Left colon (tissue), 2 donors: ENCODE measurements at regions not wholly inside any gene's neighbourhood (a gene's known extent, or its start where the extent isn't known, plus 50 kb on each side); places are given as distances from the start of the nearest gene placed in this dataset.
"Not testable (repeated sequence)": the region's sequence is repeated elsewhere in the genome, so short reads cannot be mapped to it uniquely, and the experiment has no call there.

Experiments used
- ATAC-seq: fragments of 200-7000 bp; cut with Tn5 transposase; one replicate; pipeline ENCODE4 v1.9.1; 2020; ENCODE audit warnings: mild to moderate bottlenecking, moderate library complexity
- DNase-seq, 2 donors: peaks; one replicate each; pipeline ENCODE4 v3.0.0-alpha.2; 2020
- intact Hi-C, 2 donors: fragments of 100-400 bp; cut with DNase I in 1 of 2; cut with micrococcal nuclease in 1 of 2; formaldehyde crosslinking; loops; one replicate each; pipeline versions ENCODE4 v1.11.2 to v1.14.0; 2022; cut with DNase I, micrococcal nuclease
- donor health status: DM: no; HTN: no; CAD: no.
- donor health status: DM: yes; HTN: yes; CAD: no.

- ATAC-seq, DNase-seq, intact Hi-C loops: not testable (repeated sequence)
These were observed 253.7 kb downstream of the TMEM161B start for GRCh38 chr5:88014984-88015383.

DNA sequence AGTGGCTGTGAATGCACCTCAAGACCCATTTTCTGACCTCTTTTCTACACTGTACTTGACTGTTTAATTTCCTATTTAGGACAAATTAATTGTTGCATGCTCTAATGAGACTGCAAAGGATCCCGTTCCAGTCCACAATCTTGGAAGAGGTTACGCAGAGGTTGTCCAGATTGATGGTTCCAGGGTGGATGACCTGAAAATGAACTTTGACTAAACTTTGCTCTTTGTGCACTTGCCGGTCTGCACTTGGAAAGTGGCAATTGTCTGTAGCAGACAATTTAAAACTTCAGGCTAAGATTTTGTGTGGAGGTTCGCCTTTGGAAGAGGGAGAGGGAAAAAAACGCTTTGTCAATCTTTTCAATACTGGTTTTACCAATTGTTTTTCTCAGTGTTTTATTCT lies 267.8 kb downstream of the TMEM161B start:
- DNase-seq (no peak), ATAC-seq (no peak)
- intact Hi-C loops = no loop called here

DNA sequence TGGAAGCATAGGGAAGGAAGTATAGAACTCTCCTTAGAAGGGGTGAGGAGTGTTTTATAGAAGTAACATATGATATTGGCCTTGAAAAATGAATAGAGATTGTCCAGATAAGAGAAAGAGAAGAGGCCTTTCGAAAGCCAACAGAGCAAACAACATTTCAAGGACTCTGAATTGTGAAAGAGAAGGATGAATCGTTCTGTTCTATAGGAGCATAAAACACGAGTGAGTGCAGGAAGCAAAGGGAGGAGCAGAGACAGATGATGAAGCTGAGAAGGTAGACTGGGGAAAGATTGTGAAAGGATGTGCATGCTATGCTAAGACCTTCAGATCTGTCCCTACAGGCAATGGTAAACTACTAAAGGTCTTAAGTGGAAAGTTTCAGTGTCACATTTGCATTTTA lies 271.0 kb downstream of the TMEM161B start:
- ATAC-seq = no peak
- no peak for DNase-seq
- intact Hi-C loops = no loop called here

GRCh38 chr5:87966213-87966612 lies 302.4 kb downstream of the TMEM161B start:
- DNase-seq (no peak), ATAC-seq (no peak)
- intact Hi-C loops = no loop called here

DNA sequence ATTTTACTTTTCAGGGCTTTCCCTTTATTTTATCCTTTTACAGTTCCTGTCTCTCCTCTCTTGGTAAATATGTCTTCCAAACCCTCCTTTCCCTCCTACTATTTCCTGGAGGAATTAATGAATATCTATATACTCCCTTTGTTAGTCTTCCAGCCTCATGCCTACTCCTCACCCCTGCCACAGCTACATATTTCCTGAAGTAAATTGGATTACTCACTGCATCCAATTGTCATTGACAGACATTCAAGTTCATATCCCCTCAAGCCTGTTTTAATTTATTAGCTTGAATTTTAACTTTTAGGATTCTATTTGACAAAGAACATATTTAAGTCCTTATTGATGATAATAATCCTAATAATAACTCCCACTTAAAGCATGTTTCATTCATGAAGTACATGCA lies 314.5 kb downstream of the TMEM161B start:
- no peak for DNase-seq
- no peak for ATAC-seq
- intact Hi-C loops = no loop called here

- ATAC-seq = no peak
- intact Hi-C loops = no loop called here
- DNase-seq = no peak
These were observed 317.0 kb downstream of the TMEM161B start for GRCh38 chr5:87951661-87952060.

DNA sequence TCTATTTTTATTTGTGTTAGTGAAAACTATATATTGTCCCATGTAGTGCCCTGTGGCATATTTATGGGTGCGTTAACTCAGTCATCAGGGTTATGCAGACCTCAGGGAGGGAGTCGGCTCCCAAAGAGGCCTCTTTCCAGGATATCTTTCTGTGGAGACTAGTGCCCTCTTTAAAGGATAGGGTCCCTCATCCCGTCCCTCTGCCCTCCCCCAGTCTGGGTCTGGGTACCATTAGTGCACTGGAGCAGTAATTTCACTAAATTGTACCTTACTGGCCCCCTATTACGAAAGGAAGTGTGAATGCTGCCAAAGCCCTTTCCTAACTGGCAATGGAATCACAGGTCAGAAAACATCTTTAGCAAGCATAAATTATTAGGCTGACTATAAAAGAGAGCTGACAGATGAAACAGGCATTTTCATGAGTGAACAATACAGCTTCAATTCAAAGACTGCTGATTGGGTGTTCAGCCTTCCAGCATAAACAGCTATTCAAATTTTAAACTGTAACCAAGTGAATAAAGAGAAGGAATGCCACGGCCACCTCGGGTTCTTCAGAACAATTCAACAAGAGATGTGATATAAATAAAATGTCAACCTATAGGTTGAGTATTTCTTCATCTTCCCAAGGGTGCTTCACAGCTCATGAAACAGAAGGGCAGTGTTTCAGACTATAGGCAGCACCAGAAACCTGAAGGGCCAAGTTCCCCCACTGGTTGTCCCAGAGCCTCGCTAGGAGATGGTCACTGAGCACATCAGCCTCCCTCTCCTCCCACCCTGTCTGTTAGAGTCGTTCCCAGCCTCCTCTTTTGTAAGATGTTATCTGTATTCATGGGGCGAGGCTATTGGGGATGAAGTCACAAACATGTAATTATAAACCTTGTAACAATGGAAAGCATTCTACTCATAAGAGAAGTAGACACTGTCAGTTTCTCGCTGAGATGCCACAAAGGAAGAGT lies 318.7 kb downstream of the TMEM161B start:
- no peak for ATAC-seq
- intact Hi-C loops = no loop called here
- DNase-seq = no peak

GRCh38 chr5:87948486-87948885 lies 320.2 kb downstream of the TMEM161B start:
- ATAC-seq = no peak
- intact Hi-C loops = no loop called here
- DNase-seq = no peak

DNA sequence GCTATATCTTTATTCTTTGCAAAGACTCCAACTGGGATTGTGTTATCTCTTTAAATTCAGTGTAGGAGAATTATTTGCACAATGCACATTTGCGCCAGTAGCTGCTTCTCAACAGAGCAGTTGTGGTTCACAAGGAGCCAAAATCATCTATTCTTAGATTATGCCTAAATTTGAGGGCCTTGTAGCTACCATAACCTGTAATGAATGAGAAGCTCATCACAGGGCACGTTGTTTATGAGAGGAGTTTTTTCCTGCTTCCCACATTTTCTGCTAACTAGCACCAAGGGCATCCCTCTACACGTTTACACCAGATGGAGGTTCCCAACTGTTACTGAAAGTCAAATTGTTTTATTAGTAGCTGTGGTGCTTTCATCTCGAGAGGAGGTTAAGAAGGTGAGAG lies 322.4 kb downstream of the TMEM161B start:
- DNase-seq (no peak), ATAC-seq (no peak)
- intact Hi-C loops = no loop called here

- no peak for DNase-seq
- intact Hi-C loops = no loop called here
- ATAC-seq = no peak
These were observed 323.4 kb downstream of the TMEM161B start for GRCh38 chr5:87945286-87945650.

DNA sequence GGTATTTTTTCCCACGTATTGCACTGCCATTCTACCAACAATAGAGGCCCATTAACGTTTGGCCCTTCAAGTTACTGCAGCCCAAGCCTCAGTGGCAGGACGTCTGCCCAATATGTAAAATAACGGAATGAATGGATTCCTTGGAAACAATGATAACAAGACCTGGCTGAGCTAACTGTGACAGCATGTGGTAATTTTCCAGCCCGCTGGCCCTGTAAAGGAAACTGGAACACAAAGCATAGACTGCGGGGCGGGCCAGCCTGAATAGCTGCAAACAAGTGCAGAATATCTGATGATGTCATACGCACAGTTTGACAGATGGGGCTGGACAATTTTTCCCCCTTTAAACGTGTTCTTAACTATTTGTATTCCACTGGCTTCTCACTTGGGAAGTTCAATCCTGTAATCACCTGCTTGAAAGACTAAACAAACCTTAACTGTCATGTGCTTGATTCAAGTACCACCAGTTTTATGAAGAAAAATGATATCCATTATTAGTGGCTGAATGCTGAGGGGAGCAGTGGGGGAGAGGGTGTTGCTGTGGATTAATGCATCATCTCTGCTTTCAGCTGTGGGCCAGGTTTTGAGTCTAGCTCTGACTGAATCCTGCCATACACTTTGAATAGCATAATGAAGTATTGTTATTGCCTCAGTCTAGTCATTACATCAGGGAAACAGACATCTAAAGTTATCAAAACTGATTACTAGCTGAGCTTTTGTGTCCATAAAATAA lies 323.9 kb downstream of the TMEM161B start:
- intact Hi-C loops = no loop called here
- ATAC-seq = no peak
- no peak for DNase-seq

DNA sequence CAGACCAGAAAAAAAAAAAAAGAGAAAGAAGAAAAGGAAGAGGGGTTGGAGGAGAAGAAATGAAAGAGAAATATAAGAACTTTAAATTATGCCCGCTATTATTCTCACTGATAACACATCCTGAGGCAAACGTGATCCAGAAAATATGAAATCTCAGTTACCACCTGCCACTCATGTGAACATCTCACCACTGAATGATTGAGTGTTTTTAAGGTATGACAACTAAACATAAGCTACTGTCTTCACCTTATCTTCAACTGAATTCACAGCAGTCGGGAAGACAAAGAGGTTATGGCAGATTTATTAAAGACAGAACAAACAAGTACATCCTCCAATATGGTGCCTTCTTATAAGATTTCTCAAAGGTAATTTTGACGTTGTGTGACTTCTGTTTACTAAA lies 327.9 kb downstream of the TMEM161B start:
- intact Hi-C loops = no loop called here
- ATAC-seq (no peak), DNase-seq (no peak)

GRCh38 chr5:87936667-87937066 lies 332.0 kb downstream of the TMEM161B start:
- DNase-seq (no peak), ATAC-seq (no peak)
- intact Hi-C loops = no loop called here

DNA sequence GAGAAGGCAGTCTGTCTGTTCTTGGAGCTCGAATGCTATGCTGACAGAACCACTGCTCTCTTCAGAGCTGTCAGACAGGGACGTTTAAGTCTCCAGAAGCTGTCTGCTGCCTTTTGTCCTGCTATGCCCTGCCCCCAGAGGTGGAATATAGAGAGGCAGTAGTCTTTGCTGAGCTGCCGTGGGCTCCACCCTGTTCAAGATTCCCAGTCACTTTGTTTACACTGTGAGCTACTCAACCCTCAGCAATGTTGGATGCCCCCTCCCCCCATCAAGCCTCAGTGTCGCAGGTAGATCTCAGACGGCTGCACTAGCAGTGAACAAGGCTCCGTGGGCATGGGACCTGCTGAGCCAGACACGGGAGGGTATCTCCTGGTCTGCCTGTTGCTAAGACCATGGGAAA lies 344.2 kb downstream of the TMEM161B start:
- intact Hi-C loops = no loop called here
- DNase-seq = no peak
- no peak for ATAC-seq

DNA sequence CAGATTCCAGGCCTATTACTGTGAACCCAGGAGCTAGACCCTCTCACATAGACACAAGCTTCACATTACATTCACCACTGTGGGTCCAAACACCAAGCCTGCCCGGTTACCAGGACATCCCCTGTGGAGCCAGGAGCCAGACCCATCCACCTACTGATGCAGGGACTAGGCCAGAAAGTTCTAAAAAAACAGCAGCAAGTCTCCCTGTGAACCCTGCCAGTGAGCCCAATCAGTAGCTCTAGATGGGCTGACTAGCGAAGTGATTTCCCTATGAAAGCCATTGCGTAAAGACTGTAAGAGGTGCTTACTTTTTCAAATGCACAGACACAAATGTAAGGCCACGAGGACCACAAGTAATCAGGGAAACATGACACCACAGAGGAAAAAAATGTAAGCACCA lies 352.3 kb downstream of the TMEM161B start:
- intact Hi-C loops = no loop called here
- ATAC-seq = no peak
- no peak for DNase-seq

GRCh38 chr5:87912419-87912818 lies 356.2 kb downstream of the TMEM161B start:
- DNase-seq (no peak), ATAC-seq (no peak)
- intact Hi-C loops = no loop called here

- no peak for ATAC-seq
- intact Hi-C loops = no loop called here
- no peak for DNase-seq
These were observed 359.3 kb downstream of the TMEM161B start for GRCh38 chr5:87909382-87909781.

DNA sequence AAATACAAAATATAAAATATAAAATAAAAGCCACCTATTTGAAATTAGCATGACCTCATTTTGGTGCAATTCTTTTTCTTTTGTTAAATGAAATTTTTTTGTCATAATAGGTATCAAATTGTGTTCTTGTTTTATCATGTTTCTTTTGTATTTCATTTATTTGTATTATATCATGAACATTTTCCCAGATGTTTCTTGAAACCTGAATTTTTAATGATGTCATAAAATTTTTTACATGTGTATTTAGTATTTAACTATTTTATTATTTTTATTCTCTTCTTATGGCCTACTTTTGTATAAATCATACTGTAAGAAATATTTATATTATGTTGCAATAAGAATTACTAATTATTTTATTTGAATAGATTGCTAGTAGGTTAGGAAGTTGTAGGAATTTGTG lies 361.7 kb downstream of the TMEM161B start:
- ATAC-seq (no peak), DNase-seq (no peak)
- intact Hi-C loops = no loop called here

DNA sequence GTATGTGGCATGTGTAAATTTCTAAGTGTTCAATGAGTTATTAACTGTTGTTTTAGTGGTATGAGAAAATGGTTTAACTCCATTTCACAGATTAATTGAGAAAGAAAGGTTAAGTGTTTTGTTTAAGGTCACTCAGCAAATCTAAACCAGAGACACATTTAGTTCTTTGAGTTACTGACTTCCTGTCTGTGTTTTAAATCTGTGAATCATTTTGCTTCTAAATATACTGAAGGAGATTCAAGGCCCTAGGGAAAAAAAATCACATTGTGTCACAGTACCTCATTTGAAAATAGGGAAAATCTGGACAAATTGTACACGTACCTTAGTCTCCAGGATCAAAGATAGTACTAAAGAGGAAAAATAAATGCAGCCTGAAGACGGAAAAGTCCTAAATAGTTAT lies 368.2 kb downstream of the TMEM161B start:
- intact Hi-C loops = no loop called here
- DNase-seq (no peak), ATAC-seq (no peak)

DNA sequence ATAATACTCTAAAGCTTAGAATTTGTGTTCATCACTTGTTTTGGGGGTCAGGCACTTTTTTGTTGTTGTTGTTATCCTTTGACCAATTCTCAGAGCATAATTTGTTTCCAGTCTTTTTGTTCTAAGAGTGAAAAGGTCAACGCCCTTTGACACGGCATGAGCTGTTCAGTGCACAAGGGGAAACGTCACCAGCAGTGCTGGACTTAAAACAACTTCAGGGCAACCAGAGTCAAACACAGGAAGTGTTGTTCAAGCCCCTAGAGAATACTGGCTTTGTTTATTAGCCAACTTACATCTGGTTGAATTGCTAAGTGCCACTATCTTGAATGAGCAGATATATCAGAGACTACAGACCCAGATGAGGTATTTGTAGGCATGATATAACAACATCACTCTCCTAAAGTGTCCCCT lies 368.9 kb downstream of the TMEM161B start:
- ATAC-seq (no peak), DNase-seq (no peak)
- intact Hi-C loops = no loop called here
